B cell (primary cell): ENCODE measurements at regions not wholly inside any gene's neighbourhood (a gene's known extent, or its start where the extent isn't known, plus 50 kb on each side); places are given as distances from the start of the nearest gene placed in this dataset.

Experiments used
- ATAC-seq: fragments of 200-7000 bp; cut with Tn5 transposase; one replicate; pipeline ENCODE4 v1.10.0; 2021; ENCODE audit warnings: low read depth, mild to moderate bottlenecking, moderate number of reproducible peaks, moderate library complexity
- CTCF ChIA-PET: fragments of 350-600 bp; sonication (Branson Sonifier 250); formaldehyde crosslinking; loops from one replicate; lab custom pipeline; 2021; ENCODE audit warnings: antibody characterized with exemption, inconsistent platforms; lab: Charles Lee
- POLR2A ChIA-PET: fragments of 350-600 bp; sonication (Branson Sonifier 250); formaldehyde crosslinking; loops from one replicate; lab custom pipeline; 2021; ENCODE audit warnings: antibody characterized with exemption; lab: Charles Lee
- DNase-seq: peaks from one replicate; pipeline ENCODE4 v3.0.0; 2013
- H2AFZ ChIP-seq: 2 replicates; pipeline ENCODE4 v1.6.1; 2012; ENCODE audit warnings: mild to moderate bottlenecking, low read depth, low read length; ENCODE audit not compliant: insufficient read depth, poor library complexity, severe bottlenecking
- H3K27ac ChIP-seq, 2 donors: 1 replicate in 1 of 2; 2 replicates in 1 of 2; pipeline ENCODE4 v1.5.1; 2012 to 2013; ENCODE audit warnings: low read length in 2 of 2, mild to moderate bottlenecking in 2 of 2, moderate library complexity in 1 of 2
- H3K27me3 ChIP-seq, 4 experiments: fragments of 200-600 bp in 1 of 4; sonication (generic) in 1 of 4; replicated peaks in 1 of 4; 1 replicate in 2 of 4; 2 replicates in 2 of 4; pipeline versions ENCODE4 v1.6.1 to v1.7.0; 2013 to 2016; ENCODE audit warnings: low read length in 3 of 4, mild to moderate bottlenecking in 2 of 4, mixed read lengths in 1 of 4, moderate library complexity in 1 of 4; ENCODE audit not compliant: insufficient read depth in 4 of 4, control insufficient read depth in 3 of 4; ENCODE audit errors: control extremely low read depth in 1 of 4
- H3K36me3 ChIP-seq, 2 experiments: replicated peaks in 1 of 2; 1 replicate in 1 of 2; 2 replicates in 1 of 2; pipeline versions ENCODE4 v1.6.1 to v1.7.1; 2013; ENCODE audit warnings: low read length in 1 of 2; ENCODE audit not compliant: insufficient read depth in 2 of 2, control insufficient read depth in 1 of 2; ENCODE audit errors: control extremely low read depth in 1 of 2, extremely low read depth in 1 of 2
- H3K4me1 ChIP-seq, 2 donors: fragments of 200-600 bp in 1 of 2; sonication (generic) in 1 of 2; 1 replicate in 1 of 2; 2 replicates in 1 of 2; pipeline versions ENCODE4 v1.5.1 to v1.6.1; 2013 to 2017; ENCODE audit warnings: low read length in 2 of 2; ENCODE audit not compliant: control insufficient read depth in 2 of 2, insufficient read depth in 2 of 2
- H3K4me2 ChIP-seq: replicated peaks from 2 replicates; pipeline ENCODE3; 2012; ENCODE audit warnings: mild to moderate bottlenecking, low read depth, low read length; ENCODE audit not compliant: poor library complexity, severe bottlenecking
- H3K4me3 ChIP-seq, 5 experiments: fragments of 200-600 bp in 1 of 5; sonication (generic) in 1 of 5; 1 replicate in 3 of 5; 2 replicates in 2 of 5; pipeline versions ENCODE4 v1.5.1 to v1.7.0; 2011 to 2016; ENCODE audit warnings: low read length in 4 of 5, mild to moderate bottlenecking in 4 of 5, low read depth in 2 of 5, control low read depth in 1 of 5, moderate library complexity in 1 of 5; ENCODE audit not compliant: insufficient read depth in 1 of 5; ENCODE audit errors: control extremely low read depth in 1 of 5, extremely low read depth in 1 of 5
- H3K79me2 ChIP-seq: fragments of 200-600 bp; sonication (generic); one replicate; pipeline ENCODE4 v1.6.0; 2016; ENCODE audit warnings: low read length; ENCODE audit not compliant: control insufficient read depth, insufficient read depth
- H3K9ac ChIP-seq: fragments of 200-600 bp; sonication (generic); 2 replicates; pipeline ENCODE4 v1.6.1; 2017; ENCODE audit warnings: mild to moderate bottlenecking, low read length, moderate library complexity
- H3K9me3 ChIP-seq, 3 donors: one replicate each; pipeline versions ENCODE4 v1.6.1 to v1.7.1; 2013; ENCODE audit warnings: low read length in 2 of 3; ENCODE audit not compliant: control insufficient read depth in 2 of 3, insufficient read depth in 1 of 3; ENCODE audit errors: control extremely low read depth in 1 of 3
- H4K20me1 ChIP-seq: 2 replicates; pipeline ENCODE4 v1.6.0; 2012; ENCODE audit warnings: mild to moderate bottlenecking, low read length; ENCODE audit not compliant: insufficient read depth, control insufficient read depth, poor library complexity, severe bottlenecking
- H3K27ac Mint-ChIP-seq: one replicate; pipeline ENCODE4 v1.8.0; 2021; ENCODE audit warnings: mixed read lengths
- H3K27me3 Mint-ChIP-seq: one replicate; pipeline ENCODE4 v1.8.0; 2021; ENCODE audit warnings: mixed read lengths
- H3K4me1 Mint-ChIP-seq: one replicate; pipeline ENCODE4 v1.8.0; 2021; ENCODE audit warnings: mixed read lengths
- H3K4me3 Mint-ChIP-seq: one replicate; pipeline ENCODE4 v1.8.0; 2021; ENCODE audit warnings: mixed read lengths
- H3K9me3 Mint-ChIP-seq: one replicate; pipeline ENCODE4 v1.8.0; 2022; ENCODE audit warnings: mixed read lengths; ENCODE audit not compliant: insufficient read depth
- CTCF ChIP-seq: fragments of 200-600 bp; IDR thresholded peaks from one replicate; pipeline ENCODE4 v1.8.0; 2022; ENCODE audit warnings: antibody characterized with exemption, mild to moderate bottlenecking
- EZH2 ChIP-seq: IDR thresholded peaks from 2 replicates; pipeline ENCODE4 v1.6.1; 2012; ENCODE audit warnings: borderline replicate concordance, low read depth, mild to moderate bottlenecking, moderate library complexity, low read length; ENCODE audit not compliant: insufficient read depth, poor library complexity, severe bottlenecking
- WGBS: methylation state at CpG from one replicate; pipeline ENCODE4 v1.1.5; 2013; ENCODE audit warnings: missing lambda C conversion rate; ENCODE audit not compliant: insufficient coverage; 5-methylcytosine and 5-hydroxymethylcytosine counted together
- intact Hi-C: fragments of 100-400 bp; cut with micrococcal nuclease; formaldehyde crosslinking; loops from one replicate; pipeline ENCODE4 v1.10.0; 2022

GRCh38 chr10:60463746-60464145 lies 74.1 kb upstream of the ANK3 start:
- H3K4me1 ChIP-seq = peaks cover 0 to 8% of the 10 kb centered on the region in 2 donors
- H3K79me2 ChIP-seq = no peaks in the 10 kb centered on the region
- no peak overlapping the region for H2AFZ ChIP-seq
- CTCF ChIA-PET = no interaction called here
- no peak overlapping the region for H3K27ac Mint-ChIP-seq
- DNase-seq (no peak), ATAC-seq (no peak)
- H3K27ac ChIP-seq = no peak overlapping the region
- TF ChIP-seq CTCF (no peak), EZH2 (no peak)
- no peak overlapping the region for H3K4me3 Mint-ChIP-seq
- H3K9me3 Mint-ChIP-seq = no peaks in the 10 kb centered on the region
- H3K27me3 ChIP-seq = no peaks in the 10 kb centered on the region
- no peak overlapping the region for H3K4me2 ChIP-seq
- H4K20me1 ChIP-seq = no peaks in the 10 kb centered on the region
- no peaks in the 10 kb centered on the region for H3K27me3 Mint-ChIP-seq
- H3K4me1 Mint-ChIP-seq = peaks cover 9% of the 10 kb centered on the region
- intact Hi-C loops = no loop called here
- H3K36me3 ChIP-seq = no peaks in the 10 kb centered on the region
- POLR2A ChIA-PET = no interaction called here
- no peak overlapping the region for H3K4me3 ChIP-seq
- no peak overlapping the region for H3K9ac ChIP-seq
- no peaks in the 10 kb centered on the region for H3K9me3 ChIP-seq

GRCh38 chr10:60461688-60462087 lies 72.0 kb upstream of the ANK3 start:
- H3K9ac ChIP-seq = no peak overlapping the region
- ATAC-seq = peak; percentile 36
- TF ChIP-seq EZH2 (no peak), CTCF (no peak)
- peaks cover 0 to 8% of the 10 kb centered on the region in 2 donors for H3K4me1 ChIP-seq
- CTCF ChIA-PET = interaction anchor here (1.5 kb wide), 1 partner anchor 17 kb away, joined by 3 read pairs; no protein-coding TSS in a partner anchor
- no peaks in the 10 kb centered on the region for H3K79me2 ChIP-seq
- Mint-ChIP-seq H3K4me3 (no peak overlapping the region), H3K27ac (no peak overlapping the region), H3K9me3 (no peaks in the 10 kb centered on the region), H3K27me3 (no peaks in the 10 kb centered on the region), H3K4me1 (peaks cover 9% of the 10 kb centered on the region)
- no peak overlapping the region for H3K27ac ChIP-seq
- POLR2A ChIA-PET = interaction anchor here (0.7 kb wide), 1 partner anchor 69 kb away, joined by 3 read pairs; no protein-coding TSS in a partner anchor
- no peaks in the 10 kb centered on the region for H3K9me3 ChIP-seq
- H3K4me3 ChIP-seq = no peak overlapping the region
- peak; percentile 29 for DNase-seq
- WGBS = 41% methylated on average over 2 of the region's 7 CpGs
- no peaks in the 10 kb centered on the region for H3K27me3 ChIP-seq
- H3K4me2 ChIP-seq = no peak overlapping the region
- H2AFZ ChIP-seq = no peak overlapping the region
- intact Hi-C loops = no loop called here
- H4K20me1 ChIP-seq = no peaks in the 10 kb centered on the region
- no peaks in the 10 kb centered on the region for H3K36me3 ChIP-seq
